Activated naive CD4-positive, alpha-beta T cell treated with anti-CD3 and anti-CD28 coated beads, Interleukin-2, amount 10 ng/mL, durations not matched to agents 7 days and 5 days (primary cell): ENCODE measurements at regions not wholly inside any gene's neighbourhood (a gene's known extent, or its start where the extent isn't known, plus 50 kb on each side); places are given as distances from the start of the nearest gene placed in this dataset.
"Not testable (repeated sequence)": the region's sequence is repeated elsewhere in the genome, so short reads cannot be mapped to it uniquely, and the experiment has no call there.

Source experiments
- CTCF ChIA-PET: fragments of 350-600 bp; sonication (Branson Sonifier 250); formaldehyde crosslinking; loops from one replicate; lab custom pipeline; 2021; ENCODE audit warnings: antibody characterized with exemption; lab: Charles Lee
- DNase-seq: peaks from one replicate; pipeline ENCODE4 v3.0.0-alpha.2; 2020
- H3K27ac Mint-ChIP-seq: one replicate; pipeline ENCODE4 v1.8.0; 2021; ENCODE audit warnings: mild to moderate bottlenecking, moderate library complexity, mixed read lengths
- H3K27me3 Mint-ChIP-seq: one replicate; pipeline ENCODE4 v1.8.0; 2021; ENCODE audit warnings: mild to moderate bottlenecking, mixed read lengths
- H3K36me3 Mint-ChIP-seq: one replicate; pipeline ENCODE4 v1.8.0; 2021; ENCODE audit warnings: mixed read lengths
- H3K4me1 Mint-ChIP-seq: one replicate; pipeline ENCODE4 v1.8.0; 2021; ENCODE audit warnings: mixed read lengths
- H3K4me3 Mint-ChIP-seq: one replicate; pipeline ENCODE4 v1.8.0; 2021; ENCODE audit warnings: mild to moderate bottlenecking, moderate library complexity, mixed read lengths
- H3K9me3 Mint-ChIP-seq: one replicate; pipeline ENCODE4 v1.8.0; 2021; ENCODE audit warnings: mixed read lengths

GRCh38 chr22:34344702-34345101 lies 424.4 kb upstream of the LARGE1 start:
- H3K4me1 Mint-ChIP-seq, result no peaks in the 10 kb centered on the region
- H3K9me3 Mint-ChIP-seq, result peaks cover under 1% of the 10 kb centered on the region
- H3K27me3 Mint-ChIP-seq, result no peaks in the 10 kb centered on the region
- no peak for DNase-seq
- CTCF ChIA-PET, result no interaction called here
- H3K36me3 Mint-ChIP-seq, result no peaks in the 10 kb centered on the region
- H3K4me3 Mint-ChIP-seq, result no peak overlapping the region
- no peak overlapping the region for H3K27ac Mint-ChIP-seq

- Mint-ChIP-seq H3K9me3 (peaks cover 8% of the 10 kb centered on the region), H3K36me3 (no peaks in the 10 kb centered on the region), H3K27ac (no peak overlapping the region), H3K4me3 (no peak overlapping the region), H3K27me3 (no peaks in the 10 kb centered on the region), H3K4me1 (no peaks in the 10 kb centered on the region)
- CTCF ChIA-PET, result no interaction called here
- no peak for DNase-seq
Measured at GRCh38 chr22:34354071-34354817, 434.0 kb upstream of the LARGE1 start.

DNA sequence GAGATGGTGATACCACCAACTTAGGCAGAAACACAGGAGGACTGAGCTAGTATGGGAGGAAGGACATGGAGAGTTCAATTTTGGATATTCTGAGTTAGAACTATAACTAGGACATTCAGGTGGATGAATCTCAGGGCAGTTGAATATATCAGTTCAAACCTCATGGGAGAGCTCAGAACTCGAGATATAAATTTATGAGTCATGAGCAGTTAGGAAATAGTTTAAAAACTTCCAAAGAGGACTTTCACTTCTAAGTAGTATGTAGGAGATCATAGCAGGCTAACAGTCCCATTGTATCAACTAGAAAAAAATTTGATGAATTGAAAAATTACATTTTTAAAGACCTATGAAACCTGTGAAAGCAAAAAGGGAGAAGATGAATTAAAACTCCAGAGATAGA lies 436.2 kb upstream of the LARGE1 start:
- no peak for DNase-seq
- H3K4me1 Mint-ChIP-seq, result no peaks in the 10 kb centered on the region
- CTCF ChIA-PET, result no interaction called here
- H3K27ac Mint-ChIP-seq, result no peak overlapping the region
- no peaks in the 10 kb centered on the region for H3K36me3 Mint-ChIP-seq
- H3K4me3 Mint-ChIP-seq, result no peak overlapping the region
- peaks cover 8% of the 10 kb centered on the region for H3K9me3 Mint-ChIP-seq
- no peaks in the 10 kb centered on the region for H3K27me3 Mint-ChIP-seq

DNA sequence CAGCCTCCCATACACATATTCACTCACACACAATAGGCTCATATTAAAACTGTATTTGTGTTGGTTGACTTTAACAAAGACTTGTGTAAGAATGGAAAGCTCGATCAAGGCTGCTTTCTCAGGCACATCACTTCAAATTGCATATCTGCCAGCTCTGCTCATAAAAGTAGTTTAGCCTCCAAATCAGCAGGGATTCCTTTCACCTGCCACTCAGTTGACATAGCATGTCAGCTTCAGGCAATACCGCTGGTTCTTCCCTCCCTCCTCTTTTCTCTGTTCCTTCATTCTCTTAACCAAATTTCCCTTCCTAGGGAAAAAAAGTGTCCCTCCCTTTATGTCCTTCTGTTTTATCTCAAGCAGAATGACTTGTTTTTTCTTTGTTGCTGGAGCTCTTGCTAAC lies 450.4 kb upstream of the LARGE1 start:
- CTCF ChIA-PET, result no interaction called here
- H3K27me3 Mint-ChIP-seq, result no peaks in the 10 kb centered on the region
- DNase-seq, result no peak
- H3K27ac Mint-ChIP-seq, result no peak overlapping the region
- peaks cover 31% of the 10 kb centered on the region for H3K9me3 Mint-ChIP-seq
- H3K36me3 Mint-ChIP-seq, result no peaks in the 10 kb centered on the region
- no peaks in the 10 kb centered on the region for H3K4me1 Mint-ChIP-seq
- no peak overlapping the region for H3K4me3 Mint-ChIP-seq

DNA sequence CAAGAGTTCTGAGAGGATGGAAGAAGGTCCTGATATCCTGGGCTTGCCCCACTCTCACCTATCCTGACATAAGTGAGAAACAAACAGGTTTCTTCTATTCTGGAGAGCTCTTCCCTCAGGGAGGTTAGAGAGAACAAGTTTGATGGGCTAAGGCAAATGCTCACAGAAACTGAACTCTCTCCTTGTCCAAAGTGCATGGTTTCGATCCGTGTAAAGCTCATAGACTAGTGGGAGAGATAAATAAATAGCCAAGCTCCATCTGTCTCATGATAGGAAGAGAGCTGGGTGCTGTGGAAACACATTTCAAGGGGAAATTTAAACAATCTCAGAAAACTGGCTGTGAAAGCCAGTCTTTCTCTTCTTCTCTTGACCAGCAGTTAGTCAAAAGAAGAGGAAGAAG lies 459.5 kb upstream of the LARGE1 start:
- Mint-ChIP-seq H3K36me3 (no peaks in the 10 kb centered on the region), H3K27me3 (no peaks in the 10 kb centered on the region), H3K4me1 (no peaks in the 10 kb centered on the region), H3K4me3 (no peak overlapping the region), H3K9me3 (peaks cover 14% of the 10 kb centered on the region), H3K27ac (no peak overlapping the region)
- CTCF ChIA-PET, result no interaction called here
- no peak for DNase-seq

DNA sequence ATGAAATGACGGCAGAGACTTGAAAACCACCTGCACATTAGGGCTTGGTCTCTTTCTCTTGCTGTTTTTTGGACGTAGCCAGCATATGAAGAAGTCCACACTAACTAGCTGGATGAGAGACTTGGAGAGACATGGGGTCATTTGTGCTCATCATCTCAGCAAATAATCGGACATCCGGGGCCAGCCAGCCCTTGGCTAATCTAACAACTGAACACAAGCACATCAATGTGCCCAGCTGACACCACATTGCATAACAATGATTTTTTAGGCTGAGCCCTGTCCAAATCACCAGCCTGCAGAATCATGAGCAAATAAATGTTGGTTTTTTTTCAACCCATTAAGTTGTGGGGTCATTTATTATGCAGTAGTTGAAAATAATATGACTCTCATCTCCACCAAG lies 460.3 kb upstream of the LARGE1 start:
- Mint-ChIP-seq H3K9me3 (peaks cover 14% of the 10 kb centered on the region), H3K27me3 (no peaks in the 10 kb centered on the region), H3K4me1 (no peaks in the 10 kb centered on the region), H3K4me3 (no peak overlapping the region), H3K27ac (no peak overlapping the region), H3K36me3 (no peaks in the 10 kb centered on the region)
- CTCF ChIA-PET, result no interaction called here
- DNase-seq, result no peak

DNA sequence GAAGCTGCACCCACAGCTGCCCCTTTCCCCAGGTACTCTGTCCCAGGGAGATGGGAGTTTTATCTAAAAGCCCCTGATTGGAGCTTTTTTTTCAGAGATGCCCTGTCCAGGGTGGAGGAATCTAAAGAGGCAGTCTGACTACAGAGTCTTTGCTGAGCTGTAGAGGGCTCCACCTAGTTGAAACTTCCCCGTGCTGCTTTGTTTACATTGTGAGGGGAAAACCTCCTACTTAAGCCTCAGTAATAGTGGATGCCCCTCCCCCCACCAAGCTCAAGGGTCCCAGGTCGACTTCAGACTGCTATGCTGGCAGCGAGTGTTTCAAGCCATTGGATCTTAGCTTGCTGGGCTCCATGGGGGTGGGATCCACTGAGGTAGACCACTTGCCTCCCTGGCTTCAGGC lies 470.1 kb upstream of the LARGE1 start:
- Mint-ChIP-seq H3K27me3 (no peaks in the 10 kb centered on the region), H3K4me3 (no peak overlapping the region), H3K4me1 (no peaks in the 10 kb centered on the region), H3K9me3 (peaks cover 35% of the 10 kb centered on the region), H3K36me3 (no peaks in the 10 kb centered on the region), H3K27ac (no peak overlapping the region)
- no peak for DNase-seq
- CTCF ChIA-PET, result no interaction called here

GRCh38 chr22:34395370-34395769 lies 475.1 kb upstream of the LARGE1 start:
- DNase-seq, result no peak
- Mint-ChIP-seq H3K27me3 (no peaks in the 10 kb centered on the region), H3K27ac (no peak overlapping the region), H3K4me1 (no peaks in the 10 kb centered on the region), H3K9me3 (peaks cover 42% of the 10 kb centered on the region), H3K36me3 (no peaks in the 10 kb centered on the region), H3K4me3 (no peak overlapping the region)
- CTCF ChIA-PET, result interaction anchor here (0.6 kb wide), 1 partner anchor 628 kb away, joined by 3 read pairs; no protein-coding TSS in a partner anchor

DNA sequence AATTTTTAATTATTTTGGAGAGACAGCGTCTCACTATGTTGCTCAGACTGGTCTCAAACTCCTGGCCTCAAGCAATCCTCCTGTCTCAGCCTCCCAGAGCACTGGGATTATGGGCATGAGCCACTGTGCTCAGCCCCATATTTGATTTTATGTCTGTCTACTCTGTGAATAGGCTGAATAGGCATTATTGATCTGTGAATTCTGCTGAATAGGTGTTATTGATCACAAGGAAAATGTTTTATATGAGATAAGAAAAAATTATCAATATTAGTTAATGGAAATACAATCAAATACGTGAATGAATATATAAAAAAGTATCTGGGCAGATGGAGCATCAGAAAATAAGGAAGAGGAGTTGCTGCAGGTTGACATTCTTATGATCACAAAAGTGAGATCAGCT lies 483.4 kb upstream of the LARGE1 start:
- Mint-ChIP-seq H3K36me3 (no peaks in the 10 kb centered on the region), H3K27ac (no peak overlapping the region), H3K27me3 (no peaks in the 10 kb centered on the region), H3K9me3 (peaks cover 11% of the 10 kb centered on the region), H3K4me1 (no peaks in the 10 kb centered on the region), H3K4me3 (no peak overlapping the region)
- DNase-seq, result no peak
- CTCF ChIA-PET, result no interaction called here

DNA sequence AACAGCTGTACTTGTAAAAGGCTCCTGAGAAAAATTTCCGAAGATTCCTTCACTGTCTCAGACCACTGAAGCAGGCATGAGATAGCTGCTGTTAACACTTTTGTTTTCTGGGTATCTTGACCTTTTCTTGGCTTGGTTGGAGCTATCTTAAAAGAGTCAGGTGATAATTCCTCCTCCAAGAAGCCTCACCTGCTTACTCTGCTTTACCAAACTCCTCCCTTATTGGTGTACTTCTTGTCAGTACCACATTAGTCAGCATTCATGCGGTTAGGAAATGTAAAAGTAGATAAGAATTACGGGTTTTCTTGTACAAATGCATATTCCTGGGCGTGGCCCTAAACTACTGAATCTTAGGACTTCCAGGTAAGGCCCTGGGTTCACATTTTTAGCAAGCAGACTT lies 489.8 kb upstream of the LARGE1 start:
- no peak overlapping the region for H3K4me3 Mint-ChIP-seq

GRCh38 chr22:34414467-34415440 lies 494.5 kb upstream of the LARGE1 start:
- no peaks in the 10 kb centered on the region for H3K4me1 Mint-ChIP-seq
- no peaks in the 10 kb centered on the region for H3K36me3 Mint-ChIP-seq
- DNase-seq, result peak; percentile 30
- CTCF ChIA-PET, result interaction anchor here (0.7 to 1.3 kb wide), 3 partner anchors 609 to 815 kb away, joined by 3 to 8 read pairs (median 3); no protein-coding TSS in a partner anchor
- peaks cover 8% of the 10 kb centered on the region for H3K9me3 Mint-ChIP-seq
- no peak overlapping the region for H3K4me3 Mint-ChIP-seq
- H3K27me3 Mint-ChIP-seq, result no peaks in the 10 kb centered on the region
- no peak overlapping the region for H3K27ac Mint-ChIP-seq

More for the DNA sequence above, 489.8 kb upstream of the LARGE1 start:
- DNase-seq, result no peak
- H3K27ac Mint-ChIP-seq, result no peak overlapping the region
- no peaks in the 10 kb centered on the region for H3K36me3 Mint-ChIP-seq
- CTCF ChIA-PET, result no interaction called here
- H3K4me1 Mint-ChIP-seq, result no peaks in the 10 kb centered on the region
- H3K27me3 Mint-ChIP-seq, result no peaks in the 10 kb centered on the region
- H3K9me3 Mint-ChIP-seq, result peaks cover 2% of the 10 kb centered on the region

DNA sequence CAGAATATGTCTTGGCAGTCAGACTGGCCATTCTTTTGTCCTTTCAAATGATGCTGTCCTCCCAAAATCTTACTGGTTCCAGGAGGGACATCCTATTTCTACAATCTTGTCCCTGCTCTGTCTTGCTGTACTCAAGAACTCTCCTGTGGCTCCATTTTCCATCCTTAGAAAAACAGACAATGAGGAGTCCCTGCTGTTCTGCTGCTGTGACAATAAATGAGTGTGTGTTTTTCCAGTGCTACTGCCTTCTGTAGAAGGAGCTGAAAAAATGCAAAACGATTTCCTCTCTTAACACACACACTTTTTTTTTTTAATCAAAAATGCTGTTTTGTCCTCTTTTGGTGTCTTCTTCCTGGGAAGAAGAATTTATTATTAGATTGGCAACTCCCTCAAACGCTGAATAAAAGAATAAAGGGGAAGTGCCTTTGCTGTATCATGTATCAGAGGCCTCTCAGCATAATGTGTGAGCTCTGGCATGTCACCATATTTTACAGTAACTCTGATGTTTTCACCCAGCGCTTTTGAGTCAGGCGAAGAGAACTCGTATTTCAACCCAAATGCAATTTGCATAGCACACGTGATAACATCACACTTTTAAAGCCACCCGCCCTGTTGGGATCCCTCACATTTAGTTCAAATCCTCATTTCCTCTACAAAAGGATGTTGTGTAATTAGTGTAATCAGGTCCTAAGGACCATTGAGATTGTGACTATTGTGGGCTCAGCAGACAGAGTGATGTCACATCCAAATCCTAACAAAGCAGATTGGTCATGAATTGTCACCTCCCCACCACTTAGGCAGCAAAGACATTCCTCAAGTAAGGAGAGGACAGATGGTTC lies 496.0 kb upstream of the LARGE1 start:
- H3K36me3 Mint-ChIP-seq, result no peaks in the 10 kb centered on the region
- DNase-seq, result no peak
- H3K4me1 Mint-ChIP-seq, result no peaks in the 10 kb centered on the region
- H3K9me3 Mint-ChIP-seq, result peaks cover 8% of the 10 kb centered on the region
- no peak overlapping the region for H3K27ac Mint-ChIP-seq
- CTCF ChIA-PET, result no interaction called here
- no peak overlapping the region for H3K4me3 Mint-ChIP-seq
- H3K27me3 Mint-ChIP-seq, result no peaks in the 10 kb centered on the region

- DNase-seq, H3K27ac Mint-ChIP-seq, CTCF ChIA-PET, H3K27me3 Mint-ChIP-seq, H3K4me3 Mint-ChIP-seq, H3K36me3 Mint-ChIP-seq, H3K4me1 Mint-ChIP-seq: not testable (repeated sequence)
- H3K9me3 Mint-ChIP-seq, result peaks cover 17% of the 10 kb centered on the region
Measured at GRCh38 chr22:34422948-34423347, 502.7 kb upstream of the LARGE1 start.

DNA sequence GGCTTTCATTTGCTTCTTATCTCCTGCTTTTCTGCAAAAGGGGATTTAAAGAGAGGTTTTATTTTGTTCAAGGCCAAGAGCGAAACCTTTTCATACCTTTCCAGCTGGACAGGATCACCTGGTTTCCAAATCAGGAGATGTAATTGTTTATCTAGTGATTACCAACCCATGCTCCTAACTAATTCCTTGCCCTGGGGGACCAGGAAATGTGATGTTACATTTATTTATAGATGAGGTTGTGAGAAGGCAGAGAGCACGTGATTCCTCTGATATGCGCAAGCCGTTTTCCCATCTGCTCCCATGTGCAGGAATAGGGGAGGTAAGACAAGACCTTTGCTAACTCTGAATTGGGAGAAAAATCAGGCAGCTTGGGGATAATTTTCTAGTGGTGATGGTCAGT lies 507.2 kb upstream of the LARGE1 start:
- Mint-ChIP-seq H3K4me1 (no peaks in the 10 kb centered on the region), H3K4me3 (no peak overlapping the region), H3K27ac (no peak overlapping the region), H3K36me3 (no peaks in the 10 kb centered on the region), H3K27me3 (no peaks in the 10 kb centered on the region), H3K9me3 (peaks cover 15% of the 10 kb centered on the region)
- no peak for DNase-seq
- CTCF ChIA-PET, result no interaction called here
